Osteocyte (in vitro differentiated cells): ENCODE measurements at regions not wholly inside any gene's neighbourhood (a gene's known extent, or its start where the extent isn't known, plus 50 kb on each side); places are given as distances from the start of the nearest gene placed in this dataset.
A peak's percentile ranks its signal among the peaks of the same experiment; 100 is the strongest.

Source experiments
- DNase-seq: peaks from one replicate; pipeline ENCODE4 v3.0.0; 2021; ENCODE audit warnings: mixed read lengths; ENCODE audit not compliant: unreplicated experiment; ENCODE audit errors: extremely low spot score
- H3K27ac Mint-ChIP-seq: one replicate; pipeline ENCODE4 v1.8.0; 2021; ENCODE audit warnings: mild to moderate bottlenecking, mixed read lengths; ENCODE audit not compliant: unreplicated experiment
- H3K27me3 Mint-ChIP-seq: one replicate; pipeline ENCODE4 v1.8.0; 2021; ENCODE audit warnings: mixed read lengths; ENCODE audit not compliant: unreplicated experiment
- H3K36me3 Mint-ChIP-seq: one replicate; pipeline ENCODE4 v1.8.0; 2021; ENCODE audit warnings: mixed read lengths; ENCODE audit not compliant: unreplicated experiment
- H3K4me1 Mint-ChIP-seq: one replicate; pipeline ENCODE4 v1.8.0; 2021; ENCODE audit warnings: mixed read lengths; ENCODE audit not compliant: unreplicated experiment
- H3K4me3 Mint-ChIP-seq: one replicate; pipeline ENCODE4 v1.8.0; 2021; ENCODE audit warnings: mild to moderate bottlenecking, moderate library complexity, mixed read lengths; ENCODE audit not compliant: unreplicated experiment
- H3K9me3 Mint-ChIP-seq: one replicate; pipeline ENCODE4 v1.8.0; 2021; ENCODE audit warnings: mixed read lengths; ENCODE audit not compliant: unreplicated experiment
- CTCF ChIP-seq: fragments of 200-600 bp; sonication (generic); IDR thresholded peaks from 2 replicates; pipeline ENCODE4 v1.5.0; 2021; ENCODE audit warnings: antibody characterized with exemption, mild to moderate bottlenecking, moderate library complexity

- TF ChIP-seq CTCF: no peak
- H3K4me3 Mint-ChIP-seq: no peak overlapping the region
- no peaks in the 10 kb centered on the region for H3K27me3 Mint-ChIP-seq
- peak; percentile 64 for DNase-seq
- peaks cover 5% of the 10 kb centered on the region for H3K9me3 Mint-ChIP-seq
- no peaks in the 10 kb centered on the region for H3K4me1 Mint-ChIP-seq
- no peak overlapping the region for H3K27ac Mint-ChIP-seq
- no peaks in the 10 kb centered on the region for H3K36me3 Mint-ChIP-seq
Measured at GRCh38 chr2:3138621-3139020, 239.0 kb downstream of the EIPR1 start.

GRCh38 chr2:3137651-3138300, 239.8 kb downstream of the EIPR1 start:
- Mint-ChIP-seq H3K36me3 (no peaks in the 10 kb centered on the region), H3K27ac (no peak overlapping the region), H3K4me1 (no peaks in the 10 kb centered on the region), H3K4me3 (no peak overlapping the region), H3K27me3 (no peaks in the 10 kb centered on the region), H3K9me3 (peaks cover 5% of the 10 kb centered on the region)
- no peak for TF ChIP-seq CTCF
- no peak for DNase-seq

- Mint-ChIP-seq H3K9me3 (peaks cover 5% of the 10 kb centered on the region), H3K4me1 (peaks cover 11% of the 10 kb centered on the region), H3K4me3 (no peak overlapping the region), H3K36me3 (no peaks in the 10 kb centered on the region), H3K27ac (no peak overlapping the region), H3K27me3 (no peaks in the 10 kb centered on the region)
- TF ChIP-seq CTCF: no peak
- DNase-seq: no peak
Measured at GRCh38 chr2:3135676-3136075, 241.9 kb downstream of the EIPR1 start.

GRCh38 chr2:3134026-3134571, 243.5 kb downstream of the EIPR1 start:
- peaks cover 14% of the 10 kb centered on the region for H3K4me1 Mint-ChIP-seq
- H3K27ac Mint-ChIP-seq: no peak overlapping the region
- H3K9me3 Mint-ChIP-seq: peaks cover 5% of the 10 kb centered on the region
- peak; percentile 49 for DNase-seq
- H3K36me3 Mint-ChIP-seq: no peaks in the 10 kb centered on the region
- H3K4me3 Mint-ChIP-seq: no peak overlapping the region
- no peak for TF ChIP-seq CTCF
- H3K27me3 Mint-ChIP-seq: no peaks in the 10 kb centered on the region

- Mint-ChIP-seq H3K36me3 (no peaks in the 10 kb centered on the region), H3K27me3 (no peaks in the 10 kb centered on the region), H3K27ac (no peak overlapping the region), H3K4me3 (no peak overlapping the region), H3K9me3 (peaks cover 5% of the 10 kb centered on the region), H3K4me1 (peaks cover 14% of the 10 kb centered on the region)
- peak; percentile 57 for DNase-seq
- TF ChIP-seq CTCF: no peak
Measured at GRCh38 chr2:3132966-3133365, 244.7 kb downstream of the EIPR1 start.
